SK-N-SH treated with all-trans-retinoic acid at 6 μM for 48 hours (cell line): ENCODE measurements at regions not wholly inside any gene's neighbourhood (a gene's known extent, or its start where the extent isn't known, plus 50 kb on each side); places are given as distances from the start of the nearest gene placed in this dataset.

Experiments
- ATAC-seq: fragments of 200-7000 bp; cut with Tn5 transposase; 3 replicates; pipeline ENCODE4 v1.9.1; 2020; ENCODE audit warnings: mild to moderate bottlenecking, moderate library complexity
- ARNTL ChIP-seq: fragments of 450-650 bp; formaldehyde crosslinking; IDR thresholded peaks from 2 replicates; pipeline ENCODE4 v1.5.0; 2020; ENCODE audit warnings: low read depth, mild to moderate bottlenecking, moderate library complexity, borderline replicate concordance
- BACH2 ChIP-seq: fragments of 250-450 bp; sonication (Bioruptor Pico); IDR thresholded peaks from 2 replicates; pipeline ENCODE4 v1.9.0; 2021; ENCODE audit warnings: mild to moderate bottlenecking, borderline replicate concordance
- CREB5 ChIP-seq: fragments of 250-450 bp; sonication (Bioruptor Pico); IDR thresholded peaks from 2 replicates; pipeline ENCODE4 v1.5.1; 2020; ENCODE audit warnings: low read depth, mild to moderate bottlenecking, moderate library complexity
- CSDC2 ChIP-seq: fragments of 250-450 bp; sonication (Bioruptor Pico); IDR thresholded peaks from 2 replicates; pipeline ENCODE4 v1.5.0; 2020; ENCODE audit warnings: mild to moderate bottlenecking, moderate library complexity
- ESRRG ChIP-seq: fragments of 250-450 bp; sonication (Bioruptor Pico); IDR thresholded peaks from 2 replicates; pipeline ENCODE4 v1.6.1; 2021; ENCODE audit warnings: mild to moderate bottlenecking
- GLIS3 ChIP-seq: fragments of 250-450 bp; sonication (Bioruptor Pico); IDR thresholded peaks from 2 replicates; pipeline ENCODE4 v1.5.0; 2020; ENCODE audit warnings: mild to moderate bottlenecking, moderate library complexity
- ISL1 ChIP-seq: fragments of 250-450 bp; sonication (Bioruptor Pico); IDR thresholded peaks from 2 replicates; pipeline ENCODE4 v2.1.2; 2022; ENCODE audit warnings: mild to moderate bottlenecking, moderate library complexity
- OSR1 ChIP-seq: fragments of 250-450 bp; sonication (Bioruptor Pico); IDR thresholded peaks from 2 replicates; pipeline ENCODE4 v1.8.0; 2022; ENCODE audit warnings: moderate library complexity, mild to moderate bottlenecking, inconsistent platforms
- POU6F1 ChIP-seq: fragments of 250-450 bp; sonication (Bioruptor Pico); IDR thresholded peaks from 2 replicates; pipeline ENCODE4 v1.8.0; 2021; ENCODE audit warnings: low read depth, mild to moderate bottlenecking, moderate library complexity, borderline replicate concordance
- PPARA ChIP-seq: fragments of 250-450 bp; sonication (Bioruptor Pico); IDR thresholded peaks from 2 replicates; pipeline ENCODE4 v1.5.0; 2020; ENCODE audit warnings: mild to moderate bottlenecking, borderline replicate concordance
- RARB ChIP-seq: fragments of 250-450 bp; sonication (Bioruptor Pico); IDR thresholded peaks from 2 replicates; pipeline ENCODE4 v1.8.0; 2021; ENCODE audit warnings: mild to moderate bottlenecking, moderate library complexity
- SNAI2 ChIP-seq: fragments of 250-450 bp; sonication (Bioruptor Pico); IDR thresholded peaks from 2 replicates; pipeline ENCODE4 v1.5.0; 2020; ENCODE audit warnings: mild to moderate bottlenecking, moderate library complexity
- TCF4 ChIP-seq: fragments of 250-450 bp; sonication (Bioruptor Pico); IDR thresholded peaks from 2 replicates; pipeline ENCODE4 v1.8.0; 2021; ENCODE audit warnings: mild to moderate bottlenecking, moderate library complexity, borderline replicate concordance
- TOX ChIP-seq: fragments of 250-450 bp; sonication (Bioruptor Pico); IDR thresholded peaks from 2 replicates; pipeline ENCODE4 v1.8.0; 2021; ENCODE audit warnings: mild to moderate bottlenecking, moderate library complexity, borderline replicate concordance
- ZC3H10 ChIP-seq: fragments of 250-450 bp; sonication (Bioruptor Pico); IDR thresholded peaks from 2 replicates; pipeline ENCODE4 v1.5.1; 2021; ENCODE audit warnings: mild to moderate bottlenecking, moderate library complexity
- ZFP30 ChIP-seq: fragments of 450-650 bp; formaldehyde crosslinking; IDR thresholded peaks from 2 replicates; pipeline ENCODE4 v1.5.0; 2022; ENCODE audit warnings: mild to moderate bottlenecking, moderate library complexity
- ZNF565 ChIP-seq: fragments of 450-650 bp; formaldehyde crosslinking; conservative IDR thresholded peaks from 2 replicates; pipeline ENCODE4 v1.5.0; 2020; ENCODE audit warnings: low read depth, mild to moderate bottlenecking, moderate library complexity
- ZNF8 ChIP-seq: fragments of 450-650 bp; formaldehyde crosslinking; IDR thresholded peaks from 2 replicates; pipeline ENCODE4 v1.5.0; 2020; ENCODE audit warnings: mild to moderate bottlenecking, moderate library complexity
- TF ChIP-seq, protein P1 (sequence below): fragments of 250-450 bp; sonication (Bioruptor Pico); IDR thresholded peaks from 2 replicates; pipeline ENCODE4 v1.8.0; 2020; ENCODE audit warnings: mild to moderate bottlenecking, moderate library complexity, borderline replicate concordance
- TF ChIP-seq, protein P2 (sequence below): fragments of 250-450 bp; sonication (Bioruptor Pico); IDR thresholded peaks from 2 replicates; pipeline ENCODE4 v1.5.1; 2021; ENCODE audit warnings: mild to moderate bottlenecking, moderate library complexity
- TF ChIP-seq, protein P3 (sequence below): fragments of 250-450 bp; sonication (Bioruptor Pico); IDR thresholded peaks from 2 replicates; pipeline ENCODE4 v1.5.0; 2020; ENCODE audit warnings: mild to moderate bottlenecking, moderate library complexity

DNA sequence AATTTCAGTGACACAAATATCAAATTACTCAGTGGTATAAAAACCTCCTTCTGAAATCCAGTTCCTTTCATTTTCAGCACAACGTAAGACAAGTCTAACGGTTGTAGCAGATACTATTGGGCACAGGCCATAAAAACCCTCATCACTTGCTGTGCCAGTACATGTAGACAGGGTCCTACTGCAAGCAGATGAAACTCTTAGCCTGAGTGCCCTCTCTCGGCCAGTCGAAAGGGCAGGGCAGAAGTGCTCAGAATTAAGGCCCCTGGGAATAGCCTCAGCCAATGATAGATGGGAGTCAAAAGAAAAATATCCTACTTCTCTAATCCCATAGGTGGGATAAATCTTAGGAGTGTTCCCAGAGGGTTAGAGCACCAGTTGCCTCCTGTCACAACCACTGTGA, 168.5 kb upstream of the FER start:
- no peak for ATAC-seq
- TF ChIP-seq ZFP30 (no peak), ISL1 (no peak), ESRRG (CRISPR knock-in tag) (no peak)

- TF ChIP-seq PPARA (CRISPR knock-in tag) (no peak), GLIS3 (CRISPR knock-in tag) (no peak), RARB (no peak), ARNTL (CRISPR knock-in tag) (no peak), TOX (CRISPR knock-in tag) (no peak), SNAI2 (CRISPR knock-in tag) (no peak), OSR1 (no peak), BACH2 (CRISPR knock-in tag) (no peak), ISL1 (no peak)
- TF ChIP-seq, protein P1, sequence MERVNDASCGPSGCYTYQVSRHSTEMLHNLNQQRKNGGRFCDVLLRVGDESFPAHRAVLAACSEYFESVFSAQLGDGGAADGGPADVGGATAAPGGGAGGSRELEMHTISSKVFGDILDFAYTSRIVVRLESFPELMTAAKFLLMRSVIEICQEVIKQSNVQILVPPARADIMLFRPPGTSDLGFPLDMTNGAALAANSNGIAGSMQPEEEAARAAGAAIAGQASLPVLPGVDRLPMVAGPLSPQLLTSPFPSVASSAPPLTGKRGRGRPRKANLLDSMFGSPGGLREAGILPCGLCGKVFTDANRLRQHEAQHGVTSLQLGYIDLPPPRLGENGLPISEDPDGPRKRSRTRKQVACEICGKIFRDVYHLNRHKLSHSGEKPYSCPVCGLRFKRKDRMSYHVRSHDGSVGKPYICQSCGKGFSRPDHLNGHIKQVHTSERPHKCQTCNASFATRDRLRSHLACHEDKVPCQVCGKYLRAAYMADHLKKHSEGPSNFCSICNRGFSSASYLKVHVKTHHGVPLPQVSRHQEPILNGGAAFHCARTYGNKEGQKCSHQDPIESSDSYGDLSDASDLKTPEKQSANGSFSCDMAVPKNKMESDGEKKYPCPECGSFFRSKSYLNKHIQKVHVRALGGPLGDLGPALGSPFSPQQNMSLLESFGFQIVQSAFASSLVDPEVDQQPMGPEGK (CRISPR knock-in tag), result no peak
- TF ChIP-seq, protein P2, sequence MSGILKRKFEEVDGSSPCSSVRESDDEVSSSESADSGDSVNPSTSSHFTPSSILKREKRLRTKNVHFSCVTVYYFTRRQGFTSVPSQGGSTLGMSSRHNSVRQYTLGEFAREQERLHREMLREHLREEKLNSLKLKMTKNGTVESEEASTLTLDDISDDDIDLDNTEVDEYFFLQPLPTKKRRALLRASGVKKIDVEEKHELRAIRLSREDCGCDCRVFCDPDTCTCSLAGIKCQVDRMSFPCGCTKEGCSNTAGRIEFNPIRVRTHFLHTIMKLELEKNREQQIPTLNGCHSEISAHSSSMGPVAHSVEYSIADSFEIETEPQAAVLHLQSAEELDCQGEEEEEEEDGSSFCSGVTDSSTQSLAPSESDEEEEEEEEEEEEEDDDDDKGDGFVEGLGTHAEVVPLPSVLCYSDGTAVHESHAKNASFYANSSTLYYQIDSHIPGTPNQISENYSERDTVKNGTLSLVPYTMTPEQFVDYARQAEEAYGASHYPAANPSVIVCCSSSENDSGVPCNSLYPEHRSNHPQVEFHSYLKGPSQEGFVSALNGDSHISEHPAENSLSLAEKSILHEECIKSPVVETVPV (CRISPR knock-in tag), result no peak
- no peak for ATAC-seq
Observed at GRCh38 chr5:108578791-108579190, 168.9 kb upstream of the FER start.

DNA sequence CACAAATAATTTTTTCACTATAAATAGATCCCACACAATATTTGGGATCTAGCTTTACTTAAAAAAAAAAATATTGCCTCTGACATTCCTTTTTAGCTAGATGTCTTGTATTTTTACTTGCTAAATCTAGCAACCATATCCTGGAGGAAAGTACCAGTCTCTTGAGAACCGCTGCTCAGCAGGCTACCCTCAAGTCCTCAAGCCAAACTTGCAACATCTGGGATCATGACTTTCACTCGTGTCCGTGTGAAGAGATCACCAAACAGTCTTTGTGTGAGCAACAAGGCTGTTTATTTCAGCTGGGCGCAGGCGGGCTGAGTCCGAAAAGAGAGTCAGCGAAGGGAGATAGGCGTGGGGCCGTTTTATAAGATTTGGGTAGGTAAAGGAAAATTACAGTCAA, 180.3 kb upstream of the FER start:
- TF ChIP-seq ESRRG (CRISPR knock-in tag), result no peak
- TF ChIP-seq RARB, result no peak
- TF ChIP-seq, protein P3, sequence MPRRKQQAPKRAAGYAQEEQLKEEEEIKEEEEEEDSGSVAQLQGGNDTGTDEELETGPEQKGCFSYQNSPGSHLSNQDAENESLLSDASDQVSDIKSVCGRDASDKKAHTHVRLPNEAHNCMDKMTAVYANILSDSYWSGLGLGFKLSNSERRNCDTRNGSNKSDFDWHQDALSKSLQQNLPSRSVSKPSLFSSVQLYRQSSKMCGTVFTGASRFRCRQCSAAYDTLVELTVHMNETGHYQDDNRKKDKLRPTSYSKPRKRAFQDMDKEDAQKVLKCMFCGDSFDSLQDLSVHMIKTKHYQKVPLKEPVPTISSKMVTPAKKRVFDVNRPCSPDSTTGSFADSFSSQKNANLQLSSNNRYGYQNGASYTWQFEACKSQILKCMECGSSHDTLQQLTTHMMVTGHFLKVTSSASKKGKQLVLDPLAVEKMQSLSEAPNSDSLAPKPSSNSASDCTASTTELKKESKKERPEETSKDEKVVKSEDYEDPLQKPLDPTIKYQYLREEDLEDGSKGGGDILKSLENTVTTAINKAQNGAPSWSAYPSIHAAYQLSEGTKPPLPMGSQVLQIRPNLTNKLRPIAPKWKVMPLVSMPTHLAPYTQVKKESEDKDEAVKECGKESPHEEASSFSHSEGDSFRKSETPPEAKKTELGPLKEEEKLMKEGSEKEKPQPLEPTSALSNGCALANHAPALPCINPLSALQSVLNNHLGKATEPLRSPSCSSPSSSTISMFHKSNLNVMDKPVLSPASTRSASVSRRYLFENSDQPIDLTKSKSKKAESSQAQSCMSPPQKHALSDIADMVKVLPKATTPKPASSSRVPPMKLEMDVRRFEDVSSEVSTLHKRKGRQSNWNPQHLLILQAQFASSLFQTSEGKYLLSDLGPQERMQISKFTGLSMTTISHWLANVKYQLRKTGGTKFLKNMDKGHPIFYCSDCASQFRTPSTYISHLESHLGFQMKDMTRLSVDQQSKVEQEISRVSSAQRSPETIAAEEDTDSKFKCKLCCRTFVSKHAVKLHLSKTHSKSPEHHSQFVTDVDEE (CRISPR knock-in tag), result no peak
- TF ChIP-seq BACH2 (CRISPR knock-in tag), result no peak
- no peak for TF ChIP-seq ZFP30
- TF ChIP-seq ZNF8 (CRISPR knock-in tag), result no peak
- TF ChIP-seq, protein P1 (CRISPR knock-in tag), result no peak
- no peak for TF ChIP-seq ZC3H10 (CRISPR knock-in tag)
- no peak for TF ChIP-seq ARNTL (CRISPR knock-in tag)
- TF ChIP-seq TCF4 (CRISPR knock-in tag), result no peak
- no peak for TF ChIP-seq POU6F1 (CRISPR knock-in tag)
- no peak for TF ChIP-seq CSDC2 (CRISPR knock-in tag)
- TF ChIP-seq TOX (CRISPR knock-in tag), result no peak
- TF ChIP-seq ISL1, result no peak
- no peak for TF ChIP-seq ZNF565 (CRISPR knock-in tag)
- TF ChIP-seq CREB5, result no peak
- ATAC-seq, result no peak
